AG09319 (cell line): ENCODE measurements at regions not wholly inside any gene's neighbourhood (a gene's known extent, or its start where the extent isn't known, plus 50 kb on each side); places are given as distances from the start of the nearest gene placed in this dataset.

Source experiments
- DNase-seq: peaks from one replicate; pipeline ENCODE4 v3.0.0-alpha.2; 2010; ENCODE audit warnings: low read depth; ENCODE audit errors: extremely low read depth
- CTCF ChIP-seq: IDR thresholded peaks from 2 replicates; pipeline ENCODE4 v1.5.1; 2011; ENCODE audit warnings: low read depth, mild to moderate bottlenecking, inconsistent platforms, low read length, moderate library complexity

- no peak for DNase-seq
- TF ChIP-seq CTCF = no peak
Measured at GRCh38 chr4:57324673-57325307, 214.6 kb upstream of the IGFBP7 start.

- DNase-seq = no peak
- TF ChIP-seq CTCF = no peak
Measured at GRCh38 chr4:57320849-57321248, 210.7 kb upstream of the IGFBP7 start.

GRCh38 chr4:57320217-57320616 lies 210.0 kb upstream of the IGFBP7 start:
- no peak for TF ChIP-seq CTCF
- no peak for DNase-seq

- TF ChIP-seq CTCF = no peak
- no peak for DNase-seq
Measured at GRCh38 chr4:57318703-57319102, 208.5 kb upstream of the IGFBP7 start.

GRCh38 chr4:57314636-57315035 lies 204.5 kb upstream of the IGFBP7 start:
- DNase-seq = no peak
- TF ChIP-seq CTCF = no peak

GRCh38 chr4:57312296-57312695 lies 202.1 kb upstream of the IGFBP7 start:
- DNase-seq = no peak
- TF ChIP-seq CTCF = no peak

- no peak for DNase-seq
- TF ChIP-seq CTCF = no peak
Measured at GRCh38 chr4:57309658-57310057, 199.5 kb upstream of the IGFBP7 start.
